Activated naive CD4-positive, alpha-beta T cell treated with anti-CD3 and anti-CD28 coated beads for 36 hours (primary cell): ENCODE measurements at regions not wholly inside any gene's neighbourhood (a gene's known extent, or its start where the extent isn't known, plus 50 kb on each side); places are given as distances from the start of the nearest gene placed in this dataset.
A peak's percentile ranks its signal among the peaks of the same experiment; 100 is the strongest.

Experiments used
- CTCF ChIA-PET: fragments of 350-600 bp; sonication (Branson Sonifier 250); formaldehyde crosslinking; loops from one replicate; lab custom pipeline; 2021; ENCODE audit warnings: antibody characterized with exemption; lab: Charles Lee
- DNase-seq: peaks from one replicate; pipeline ENCODE4 v3.0.0-alpha.2; 2020
- H3K27ac Mint-ChIP-seq: one replicate; pipeline ENCODE4 v1.8.0; 2021; ENCODE audit warnings: mild to moderate bottlenecking, mixed read lengths
- H3K27me3 Mint-ChIP-seq: one replicate; pipeline ENCODE4 v1.8.0; 2021; ENCODE audit warnings: low read depth, mixed read lengths
- H3K36me3 Mint-ChIP-seq: one replicate; pipeline ENCODE4 v1.8.0; 2021; ENCODE audit warnings: low read depth, mixed read lengths
- H3K4me1 Mint-ChIP-seq: one replicate; pipeline ENCODE4 v1.8.0; 2021; ENCODE audit warnings: low read depth, mixed read lengths
- H3K4me3 Mint-ChIP-seq: one replicate; pipeline ENCODE4 v1.8.0; 2021; ENCODE audit warnings: mild to moderate bottlenecking, moderate library complexity, mixed read lengths
- H3K9me3 Mint-ChIP-seq: one replicate; pipeline ENCODE4 v1.8.0; 2021; ENCODE audit warnings: mixed read lengths
- intact Hi-C: fragments of 100-400 bp; cut with micrococcal nuclease; formaldehyde crosslinking; loops from one replicate; pipeline ENCODE4 v1.15.1; 2023

DNA sequence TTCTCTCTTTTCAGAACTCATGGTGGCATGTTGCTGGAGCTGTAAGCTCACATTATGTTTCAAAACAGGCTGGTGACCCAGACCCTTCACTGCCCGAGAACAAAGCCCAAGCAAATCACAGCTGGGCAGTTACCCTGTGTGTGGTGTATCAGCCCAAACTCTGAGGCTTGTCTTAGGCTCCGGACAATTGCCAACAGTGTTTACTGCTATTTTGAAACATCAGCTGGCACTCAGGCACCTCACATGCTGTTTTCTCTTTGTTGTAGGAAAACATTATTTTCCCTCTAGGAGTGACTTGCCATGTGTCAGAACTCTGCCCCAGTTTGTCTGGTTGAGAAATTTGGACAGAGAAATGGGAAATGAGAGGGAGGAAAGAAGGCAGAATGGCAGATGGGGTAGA is 237.6 kb upstream of the APCDD1 start:
- DNase-seq = no peak
- no peak overlapping the region for H3K4me3 Mint-ChIP-seq
- CTCF ChIA-PET = interaction anchor here (0.6 kb wide), 1 partner anchor 64 kb away, joined by 3 read pairs; no protein-coding TSS in a partner anchor
- peaks cover 12% of the 10 kb centered on the region for H3K9me3 Mint-ChIP-seq
- intact Hi-C loops = no loop called here
- peaks cover 3% of the 10 kb centered on the region for H3K4me1 Mint-ChIP-seq
- peaks cover 8% of the 10 kb centered on the region for H3K27me3 Mint-ChIP-seq
- no peak overlapping the region for H3K27ac Mint-ChIP-seq
- no peaks in the 10 kb centered on the region for H3K36me3 Mint-ChIP-seq

DNA sequence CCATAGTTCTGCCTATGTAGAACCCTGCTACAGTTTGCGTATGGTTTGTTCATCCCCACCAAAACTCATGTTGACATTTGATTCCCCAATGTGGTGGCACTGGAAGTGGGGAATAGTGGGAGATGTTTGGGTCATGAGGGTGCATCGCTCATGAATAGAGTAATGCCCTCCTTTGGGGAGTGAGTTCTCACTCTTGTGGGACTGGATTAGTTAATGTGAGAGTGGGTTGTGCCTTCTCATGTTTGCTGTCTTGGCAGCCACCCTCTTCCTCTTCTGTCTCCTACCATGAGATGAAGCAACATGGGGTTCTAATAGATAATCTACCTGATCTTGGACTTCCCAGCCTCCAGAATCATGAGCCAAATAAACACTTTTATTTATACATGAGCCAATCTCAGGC is 237.2 kb upstream of the APCDD1 start:
- H3K36me3 Mint-ChIP-seq = no peaks in the 10 kb centered on the region
- no peak overlapping the region for H3K4me3 Mint-ChIP-seq
- H3K27me3 Mint-ChIP-seq = peaks cover 8% of the 10 kb centered on the region
- intact Hi-C loops = no loop called here
- peaks cover 12% of the 10 kb centered on the region for H3K9me3 Mint-ChIP-seq
- CTCF ChIA-PET = interaction anchor here (0.6 kb wide), 1 partner anchor 65 kb away, joined by 3 read pairs; no protein-coding TSS in a partner anchor
- no peak overlapping the region for H3K27ac Mint-ChIP-seq
- DNase-seq = no peak
- H3K4me1 Mint-ChIP-seq = peaks cover 3% of the 10 kb centered on the region

DNA sequence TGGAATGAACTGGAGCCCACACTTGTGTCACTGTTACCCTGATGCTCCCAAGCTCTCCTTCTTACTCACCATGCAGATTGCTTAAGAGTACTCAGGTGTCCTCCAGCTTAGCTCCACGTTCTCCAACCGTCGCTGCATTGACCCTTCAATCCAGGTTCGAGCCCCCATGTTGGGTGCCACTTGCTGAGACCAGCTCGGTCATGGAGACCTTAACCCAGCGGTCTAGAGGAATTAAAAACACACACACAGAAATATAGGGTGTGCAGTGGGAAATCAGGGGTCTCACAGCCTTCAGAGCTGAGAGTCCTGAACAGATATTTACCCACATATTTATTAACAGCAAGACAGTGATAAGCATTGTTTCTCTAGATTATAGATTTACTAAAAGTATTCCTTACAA is 229.1 kb upstream of the APCDD1 start:
- no peaks in the 10 kb centered on the region for H3K27me3 Mint-ChIP-seq
- DNase-seq = no peak
- intact Hi-C loops = no loop called here
- peaks cover 13% of the 10 kb centered on the region for H3K9me3 Mint-ChIP-seq
- CTCF ChIA-PET = no interaction called here
- no peaks in the 10 kb centered on the region for H3K36me3 Mint-ChIP-seq
- no peak overlapping the region for H3K27ac Mint-ChIP-seq
- no peaks in the 10 kb centered on the region for H3K4me1 Mint-ChIP-seq
- no peak overlapping the region for H3K4me3 Mint-ChIP-seq

DNA sequence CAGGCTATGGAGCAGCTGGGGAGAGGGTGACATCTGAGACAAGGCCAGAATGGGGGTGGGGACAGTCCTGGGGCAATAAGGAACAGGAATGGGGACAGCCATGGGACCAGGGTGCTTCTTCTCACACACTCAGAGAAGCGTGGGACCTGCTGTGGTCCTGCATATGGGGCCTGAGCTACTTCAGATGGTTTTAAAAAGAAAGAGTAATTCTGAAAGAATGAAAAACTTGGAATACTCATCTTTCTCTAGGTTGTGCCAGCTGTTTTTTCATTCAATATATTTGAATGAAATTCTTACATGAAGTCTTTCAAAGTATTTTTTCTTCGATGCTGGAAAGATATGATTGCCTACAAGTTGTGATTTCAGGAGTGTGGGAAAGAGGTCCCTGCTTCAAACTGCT is 227.5 kb upstream of the APCDD1 start:
- H3K9me3 Mint-ChIP-seq = peaks cover 12% of the 10 kb centered on the region
- H3K36me3 Mint-ChIP-seq = no peaks in the 10 kb centered on the region
- DNase-seq = no peak
- no peaks in the 10 kb centered on the region for H3K4me1 Mint-ChIP-seq
- H3K27me3 Mint-ChIP-seq = no peaks in the 10 kb centered on the region
- H3K4me3 Mint-ChIP-seq = no peak overlapping the region
- intact Hi-C loops = no loop called here
- CTCF ChIA-PET = no interaction called here
- H3K27ac Mint-ChIP-seq = no peak overlapping the region

DNA sequence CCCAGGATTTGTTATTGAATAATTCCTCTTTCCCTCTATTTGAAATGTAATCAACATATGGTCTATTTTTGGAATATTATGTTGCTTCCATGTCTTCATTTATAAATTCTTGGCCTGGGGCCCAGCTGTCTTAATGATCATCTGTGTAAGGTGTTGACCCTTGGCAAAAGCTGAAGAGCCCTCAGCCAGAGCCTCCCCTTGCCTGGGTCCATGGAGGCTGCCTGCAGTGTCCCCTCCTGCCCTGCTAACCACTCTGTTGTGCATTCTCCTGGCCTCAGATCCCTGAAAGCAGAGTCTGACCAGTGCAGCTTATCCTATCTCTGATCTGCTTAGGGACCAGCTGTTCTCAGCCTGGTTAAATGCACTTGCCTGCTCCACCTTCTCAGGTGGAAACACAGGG is 226.1 kb upstream of the APCDD1 start:
- intact Hi-C loops = no loop called here
- no peaks in the 10 kb centered on the region for H3K4me1 Mint-ChIP-seq
- CTCF ChIA-PET = interaction anchor here (0.6 kb wide), 3 partner anchors 45 to 544 kb away, joined by 3 to 7 read pairs (median 3); no protein-coding TSS in a partner anchor
- H3K27me3 Mint-ChIP-seq = no peaks in the 10 kb centered on the region
- H3K9me3 Mint-ChIP-seq = peaks cover 14% of the 10 kb centered on the region
- no peak overlapping the region for H3K27ac Mint-ChIP-seq
- H3K4me3 Mint-ChIP-seq = no peak overlapping the region
- H3K36me3 Mint-ChIP-seq = no peaks in the 10 kb centered on the region
- no peak for DNase-seq

DNA sequence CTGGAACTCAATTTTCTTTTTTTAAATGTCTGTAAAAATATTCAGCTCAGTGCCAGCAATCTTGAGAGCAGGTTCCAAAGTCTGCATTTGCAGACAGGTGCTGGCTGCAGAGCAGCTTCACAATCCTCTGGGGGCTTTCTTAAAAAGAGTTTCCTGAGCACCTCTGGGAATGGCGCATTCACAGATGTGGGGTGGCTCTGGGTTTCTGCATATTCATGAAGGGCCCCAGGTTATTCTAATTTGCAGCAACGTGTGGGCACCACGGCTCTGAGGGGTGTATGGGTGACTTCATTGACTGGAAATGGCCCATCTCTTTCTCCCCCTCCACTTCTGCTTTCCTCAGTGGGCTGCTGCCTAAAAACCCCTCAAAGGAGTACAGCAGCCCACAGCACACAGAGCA is 225.0 kb upstream of the APCDD1 start:
- H3K4me1 Mint-ChIP-seq = no peaks in the 10 kb centered on the region
- intact Hi-C loops = no loop called here
- H3K27me3 Mint-ChIP-seq = no peaks in the 10 kb centered on the region
- H3K4me3 Mint-ChIP-seq = no peak overlapping the region
- no peaks in the 10 kb centered on the region for H3K36me3 Mint-ChIP-seq
- no peak for DNase-seq
- no peak overlapping the region for H3K27ac Mint-ChIP-seq
- peaks cover 14% of the 10 kb centered on the region for H3K9me3 Mint-ChIP-seq
- CTCF ChIA-PET = no interaction called here

DNA sequence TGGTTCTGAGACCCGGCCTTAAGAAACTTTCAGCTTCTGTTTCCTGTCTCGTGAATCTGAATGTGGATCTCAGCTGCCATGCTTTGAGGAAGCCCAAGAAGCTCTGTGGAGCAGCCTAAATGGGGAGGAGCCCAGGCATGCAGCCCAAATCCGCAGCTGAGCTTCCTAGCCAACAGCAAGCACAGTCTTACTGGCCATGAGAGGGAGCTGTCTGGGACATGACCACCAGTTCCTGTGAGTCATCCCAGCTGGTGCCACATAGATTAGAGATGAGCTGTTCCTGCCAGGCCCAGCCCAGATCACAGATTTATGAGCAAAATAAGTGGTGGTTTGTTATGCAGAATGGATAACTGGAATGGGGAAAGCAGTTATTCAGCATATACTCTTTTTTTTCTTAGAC is 224.4 kb upstream of the APCDD1 start:
- intact Hi-C loops = no loop called here
- Mint-ChIP-seq H3K27ac (no peak overlapping the region), H3K9me3 (peaks cover 13% of the 10 kb centered on the region), H3K4me1 (no peaks in the 10 kb centered on the region), H3K27me3 (no peaks in the 10 kb centered on the region), H3K36me3 (no peaks in the 10 kb centered on the region), H3K4me3 (no peak overlapping the region)
- CTCF ChIA-PET = no interaction called here
- DNase-seq = peak; percentile 12

DNA sequence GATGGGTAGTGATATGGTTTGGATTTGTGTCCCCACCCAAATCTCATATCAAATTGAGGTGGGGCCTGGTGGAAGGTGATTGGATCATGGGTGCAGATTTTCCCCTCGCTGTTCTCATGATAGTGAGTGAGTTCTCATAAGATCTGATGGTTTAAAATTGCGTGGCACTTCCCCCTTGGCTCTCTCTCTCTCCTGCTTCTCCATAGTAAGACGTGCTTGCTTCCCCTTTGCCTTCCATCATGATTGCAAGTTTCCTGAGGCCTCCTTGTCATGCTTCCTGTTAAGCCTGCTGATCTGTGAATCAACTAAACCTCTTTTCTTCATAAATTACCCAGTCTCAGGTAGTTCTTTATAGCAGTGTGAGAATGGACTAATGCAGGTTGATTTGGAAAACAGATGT is 223.2 kb upstream of the APCDD1 start:
- peaks cover 7% of the 10 kb centered on the region for H3K9me3 Mint-ChIP-seq
- no peak overlapping the region for H3K4me3 Mint-ChIP-seq
- CTCF ChIA-PET = no interaction called here
- no peaks in the 10 kb centered on the region for H3K27me3 Mint-ChIP-seq
- intact Hi-C loops = no loop called here
- no peak overlapping the region for H3K27ac Mint-ChIP-seq
- H3K36me3 Mint-ChIP-seq = no peaks in the 10 kb centered on the region
- no peaks in the 10 kb centered on the region for H3K4me1 Mint-ChIP-seq
- no peak for DNase-seq

DNA sequence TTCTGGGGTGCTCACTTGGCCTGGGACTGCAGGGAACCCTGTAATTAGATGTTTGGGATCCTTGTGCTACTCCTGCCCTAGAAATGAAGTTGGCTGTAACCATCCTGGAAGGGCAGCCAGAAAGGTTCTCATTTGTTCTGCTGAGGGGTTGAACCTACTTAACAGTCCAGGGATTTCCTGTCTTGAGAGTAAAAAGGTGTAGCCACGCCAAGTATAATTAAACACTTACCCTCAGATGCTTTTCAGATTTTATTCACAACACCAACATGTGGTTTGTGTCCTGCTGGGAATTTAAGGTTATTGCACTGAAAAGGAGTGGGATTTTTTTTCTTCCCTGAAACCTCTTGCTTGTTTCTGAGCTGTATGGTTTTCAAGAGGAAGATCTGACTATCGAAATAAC is 222.4 kb upstream of the APCDD1 start:
- intact Hi-C loops = no loop called here
- no peak for DNase-seq
- Mint-ChIP-seq H3K27ac (no peak overlapping the region), H3K36me3 (no peaks in the 10 kb centered on the region), H3K9me3 (peaks cover 5% of the 10 kb centered on the region), H3K27me3 (no peaks in the 10 kb centered on the region), H3K4me3 (no peak overlapping the region), H3K4me1 (no peaks in the 10 kb centered on the region)
- CTCF ChIA-PET = interaction anchor here (0.7 kb wide), 1 partner anchor 133 kb away, joined by 3 read pairs; no protein-coding TSS in a partner anchor

DNA sequence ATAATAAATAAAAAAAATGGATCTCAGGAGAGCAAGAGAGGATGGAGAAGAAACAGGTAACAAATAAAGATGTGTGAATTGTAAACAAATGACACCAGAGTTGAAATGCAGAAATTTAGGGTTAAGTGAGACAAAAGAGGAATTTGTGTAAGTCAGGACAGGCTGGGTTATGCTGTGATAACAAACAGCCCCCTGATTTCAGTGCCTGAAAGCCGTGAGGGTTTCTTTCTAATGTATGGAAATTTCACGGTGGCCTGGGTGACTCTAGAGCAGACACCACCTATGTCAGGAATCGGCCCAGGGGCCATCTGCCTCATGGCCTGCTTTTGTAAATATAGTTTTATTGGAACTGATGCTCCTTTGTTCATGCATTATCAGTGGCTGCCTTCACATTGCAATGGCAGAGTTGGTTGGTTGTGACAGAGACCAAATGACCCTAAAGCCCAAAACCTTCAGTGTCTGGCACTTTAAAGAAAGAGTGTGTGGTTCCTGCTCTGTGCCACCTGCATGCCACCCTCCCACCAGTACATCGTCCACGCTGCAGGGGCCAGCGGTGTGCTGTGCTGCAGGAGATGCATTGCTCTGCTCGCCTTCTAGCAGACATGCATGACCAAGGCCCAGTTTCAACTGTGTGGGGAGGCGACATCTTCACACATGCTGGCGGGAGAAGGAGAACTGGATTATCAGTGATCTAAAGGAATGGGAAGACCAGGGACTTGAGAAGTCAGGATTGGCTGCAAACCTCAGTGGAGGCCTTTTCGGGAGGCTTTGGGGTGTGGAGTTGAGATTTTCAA is 221.2 kb upstream of the APCDD1 start:
- Mint-ChIP-seq H3K4me1 (no peaks in the 10 kb centered on the region), H3K9me3 (peaks cover 5% of the 10 kb centered on the region), H3K4me3 (no peak overlapping the region), H3K36me3 (no peaks in the 10 kb centered on the region), H3K27ac (no peak overlapping the region), H3K27me3 (no peaks in the 10 kb centered on the region)
- intact Hi-C loops = no loop called here
- CTCF ChIA-PET = no interaction called here
- no peak for DNase-seq

DNA sequence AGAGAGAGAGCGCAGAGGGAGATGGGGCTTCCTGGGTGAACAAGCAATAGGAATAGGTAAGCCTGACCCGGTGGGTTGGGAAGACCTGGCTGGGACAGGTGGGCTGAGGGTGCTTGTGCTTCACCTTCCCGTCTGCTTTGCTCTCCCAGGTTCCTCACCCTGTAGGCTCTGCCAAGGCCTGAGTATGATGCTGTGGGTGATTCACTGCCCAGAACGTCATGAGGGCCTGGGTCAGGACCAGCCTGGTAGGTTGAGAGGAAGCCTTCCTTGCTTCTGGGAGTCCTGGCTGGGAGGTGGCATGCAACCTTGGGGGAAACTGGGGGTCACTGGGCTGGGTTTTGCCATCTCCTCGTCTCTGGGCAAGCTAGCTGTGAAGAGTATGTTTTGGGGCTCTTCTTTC is 220.2 kb upstream of the APCDD1 start:
- no peak overlapping the region for H3K4me3 Mint-ChIP-seq
- no peaks in the 10 kb centered on the region for H3K36me3 Mint-ChIP-seq
- H3K27ac Mint-ChIP-seq = no peak overlapping the region
- H3K4me1 Mint-ChIP-seq = no peaks in the 10 kb centered on the region
- CTCF ChIA-PET = no interaction called here
- peaks cover 5% of the 10 kb centered on the region for H3K9me3 Mint-ChIP-seq
- DNase-seq = no peak
- intact Hi-C loops = no loop called here
- H3K27me3 Mint-ChIP-seq = no peaks in the 10 kb centered on the region

DNA sequence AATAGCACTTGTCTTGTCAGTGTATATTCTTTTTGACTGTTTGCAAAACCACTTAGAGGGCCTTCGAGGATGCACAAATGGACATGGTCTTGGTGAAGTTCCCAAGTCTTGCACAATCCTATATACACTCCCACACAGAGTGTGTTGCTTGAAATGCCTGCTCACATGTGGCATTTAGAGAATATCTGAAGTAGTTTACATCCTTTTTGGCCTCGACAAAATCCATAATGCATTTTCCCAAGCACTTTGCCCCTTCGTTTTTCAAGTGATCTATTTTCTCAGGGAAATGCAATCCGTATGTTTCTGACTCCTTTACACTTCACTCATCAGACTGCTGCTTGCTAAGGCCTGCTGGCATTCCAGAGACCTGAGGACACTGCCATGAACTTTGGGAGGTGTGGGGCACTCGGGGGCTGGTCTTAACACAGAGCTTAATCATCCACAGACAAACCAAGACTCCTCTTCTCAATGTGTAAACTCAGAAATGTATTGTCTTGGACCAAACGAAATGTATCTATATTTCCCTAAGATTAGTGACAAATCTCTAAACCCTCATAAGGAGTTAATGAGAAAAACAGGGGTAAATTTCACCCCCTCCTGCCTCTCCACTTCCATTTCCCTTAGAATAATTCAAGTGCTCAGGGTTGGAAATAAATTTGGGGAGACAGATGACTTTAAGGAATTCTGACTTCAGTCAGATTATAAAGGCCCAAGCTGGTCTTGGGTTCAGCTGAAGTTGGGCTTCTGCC is 219.3 kb upstream of the APCDD1 start:
- no peak overlapping the region for H3K27ac Mint-ChIP-seq
- no peaks in the 10 kb centered on the region for H3K36me3 Mint-ChIP-seq
- CTCF ChIA-PET = no interaction called here
- H3K9me3 Mint-ChIP-seq = peaks cover 5% of the 10 kb centered on the region
- intact Hi-C loops = no loop called here
- no peak overlapping the region for H3K4me3 Mint-ChIP-seq
- no peak for DNase-seq
- H3K4me1 Mint-ChIP-seq = no peaks in the 10 kb centered on the region
- no peaks in the 10 kb centered on the region for H3K27me3 Mint-ChIP-seq

DNA sequence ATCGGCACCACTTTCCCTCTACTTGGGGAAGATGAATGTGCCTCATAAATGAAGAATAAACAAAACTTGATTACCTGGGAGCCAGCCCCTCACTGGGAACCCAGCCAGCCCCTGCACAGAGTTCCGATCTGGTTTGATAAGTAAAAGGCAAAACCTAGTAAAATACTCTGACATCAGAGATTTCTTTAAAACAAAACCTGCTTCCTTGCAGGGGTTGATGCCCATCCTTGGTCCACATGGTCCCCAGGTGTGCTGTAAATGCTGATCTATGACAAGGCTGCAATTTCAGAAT is 218.8 kb upstream of the APCDD1 start:
- no peaks in the 10 kb centered on the region for H3K27me3 Mint-ChIP-seq
- no peak overlapping the region for H3K27ac Mint-ChIP-seq
- no peak overlapping the region for H3K4me3 Mint-ChIP-seq
- intact Hi-C loops = no loop called here
- no peaks in the 10 kb centered on the region for H3K36me3 Mint-ChIP-seq
- CTCF ChIA-PET = no interaction called here
- no peaks in the 10 kb centered on the region for H3K4me1 Mint-ChIP-seq
- no peak for DNase-seq
- H3K9me3 Mint-ChIP-seq = peaks cover 4% of the 10 kb centered on the region
